ENCODE measurements at regions not wholly inside any gene's neighbourhood (a gene's known extent, or its start where the extent isn't known, plus 50 kb on each side); places are given as distances from the start of the nearest gene placed in this dataset.

- H3K36me3 Mint-ChIP-seq (ENCODE audit: low read depth, unreplicated experiment) = no peaks in the 10 kb centered on the region
- no peak overlapping the region for H3K4me3 Mint-ChIP-seq (ENCODE audit: unreplicated experiment)
- no peaks in the 10 kb centered on the region for H3K4me1 Mint-ChIP-seq (ENCODE audit: unreplicated experiment)
- H3K27me3 Mint-ChIP-seq (ENCODE audit: unreplicated experiment) = no peaks in the 10 kb centered on the region
- no peaks in the 10 kb centered on the region for H3K9me3 Mint-ChIP-seq (ENCODE audit: unreplicated experiment)
- TF ChIP-seq, protein P1, sequence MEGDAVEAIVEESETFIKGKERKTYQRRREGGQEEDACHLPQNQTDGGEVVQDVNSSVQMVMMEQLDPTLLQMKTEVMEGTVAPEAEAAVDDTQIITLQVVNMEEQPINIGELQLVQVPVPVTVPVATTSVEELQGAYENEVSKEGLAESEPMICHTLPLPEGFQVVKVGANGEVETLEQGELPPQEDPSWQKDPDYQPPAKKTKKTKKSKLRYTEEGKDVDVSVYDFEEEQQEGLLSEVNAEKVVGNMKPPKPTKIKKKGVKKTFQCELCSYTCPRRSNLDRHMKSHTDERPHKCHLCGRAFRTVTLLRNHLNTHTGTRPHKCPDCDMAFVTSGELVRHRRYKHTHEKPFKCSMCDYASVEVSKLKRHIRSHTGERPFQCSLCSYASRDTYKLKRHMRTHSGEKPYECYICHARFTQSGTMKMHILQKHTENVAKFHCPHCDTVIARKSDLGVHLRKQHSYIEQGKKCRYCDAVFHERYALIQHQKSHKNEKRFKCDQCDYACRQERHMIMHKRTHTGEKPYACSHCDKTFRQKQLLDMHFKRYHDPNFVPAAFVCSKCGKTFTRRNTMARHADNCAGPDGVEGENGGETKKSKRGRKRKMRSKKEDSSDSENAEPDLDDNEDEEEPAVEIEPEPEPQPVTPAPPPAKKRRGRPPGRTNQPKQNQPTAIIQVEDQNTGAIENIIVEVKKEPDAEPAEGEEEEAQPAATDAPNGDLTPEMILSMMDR (IDR thresholded peaks at IDR 0.05; ENCODE audit: unreplicated experiment) = peak; percentile 87
- H3K27ac Mint-ChIP-seq (ENCODE audit: unreplicated experiment) = no peak overlapping the region
- peak; percentile 78 for DNase-seq (ENCODE audit: low spot score)
Observed at GRCh38 chr6:119742188-119742803, 392.7 kb upstream of the MAN1A1 start.

DNA sequence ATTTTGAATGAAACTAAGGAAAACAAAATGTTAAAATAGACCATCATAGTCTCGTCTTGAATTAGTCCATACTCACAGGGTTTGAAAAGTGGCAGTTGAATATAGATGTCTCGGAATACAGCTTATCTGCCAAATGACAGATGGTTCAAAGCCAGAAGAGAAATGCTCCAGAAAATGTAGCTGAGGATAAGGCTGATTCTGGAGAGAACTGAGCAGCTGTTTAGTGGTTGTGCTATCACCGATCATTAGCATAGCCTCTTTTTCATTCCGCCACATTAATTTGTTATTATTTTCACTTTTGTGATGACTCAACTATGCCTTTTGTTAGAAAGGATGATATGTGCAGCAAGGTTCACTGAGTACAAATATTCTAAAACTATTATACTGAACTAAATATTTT, 390.2 kb upstream of the MAN1A1 start:
- TF ChIP-seq, protein P1 (IDR thresholded peaks at IDR 0.05; ENCODE audit: unreplicated experiment) = no peak
- Mint-ChIP-seq H3K27me3 (ENCODE audit: unreplicated experiment) (peaks cover 2% of the 10 kb centered on the region), H3K36me3 (ENCODE audit: low read depth, unreplicated experiment) (no peaks in the 10 kb centered on the region), H3K27ac (ENCODE audit: unreplicated experiment) (no peak overlapping the region), H3K4me1 (ENCODE audit: unreplicated experiment) (peaks cover 12% of the 10 kb centered on the region), H3K4me3 (ENCODE audit: unreplicated experiment) (no peak overlapping the region), H3K9me3 (ENCODE audit: unreplicated experiment) (no peaks in the 10 kb centered on the region)
- no peak for DNase-seq (ENCODE audit: low spot score)

- no peak overlapping the region for H3K27ac Mint-ChIP-seq (ENCODE audit: unreplicated experiment)
- H3K4me3 Mint-ChIP-seq (ENCODE audit: unreplicated experiment) = no peak overlapping the region
- peaks cover 12% of the 10 kb centered on the region for H3K4me1 Mint-ChIP-seq (ENCODE audit: unreplicated experiment)
- H3K27me3 Mint-ChIP-seq (ENCODE audit: unreplicated experiment) = peaks cover 2% of the 10 kb centered on the region
- DNase-seq (ENCODE audit: low spot score) = no peak
- TF ChIP-seq, protein P1 (IDR thresholded peaks at IDR 0.05; ENCODE audit: unreplicated experiment) = no peak
- H3K9me3 Mint-ChIP-seq (ENCODE audit: unreplicated experiment) = no peaks in the 10 kb centered on the region
- no peaks in the 10 kb centered on the region for H3K36me3 Mint-ChIP-seq (ENCODE audit: low read depth, unreplicated experiment)
Observed at GRCh38 chr6:119738425-119738824, 388.9 kb upstream of the MAN1A1 start.

- no peak overlapping the region for H3K27ac Mint-ChIP-seq (ENCODE audit: unreplicated experiment)
- no peaks in the 10 kb centered on the region for H3K36me3 Mint-ChIP-seq (ENCODE audit: low read depth, unreplicated experiment)
- no peak for DNase-seq (ENCODE audit: low spot score)
- peaks cover 12% of the 10 kb centered on the region for H3K4me1 Mint-ChIP-seq (ENCODE audit: unreplicated experiment)
- H3K27me3 Mint-ChIP-seq (ENCODE audit: unreplicated experiment) = peaks cover 2% of the 10 kb centered on the region
- TF ChIP-seq, protein P1 (IDR thresholded peaks at IDR 0.05; ENCODE audit: unreplicated experiment) = no peak
- no peak overlapping the region for H3K4me3 Mint-ChIP-seq (ENCODE audit: unreplicated experiment)
- no peaks in the 10 kb centered on the region for H3K9me3 Mint-ChIP-seq (ENCODE audit: unreplicated experiment)
Observed at GRCh38 chr6:119736296-119737021, 386.9 kb upstream of the MAN1A1 start.

GRCh38 chr6:119735530-119735929, 386.0 kb upstream of the MAN1A1 start:
- no peaks in the 10 kb centered on the region for H3K9me3 Mint-ChIP-seq (ENCODE audit: unreplicated experiment)
- DNase-seq (ENCODE audit: low spot score) = no peak
- peaks cover 2% of the 10 kb centered on the region for H3K27me3 Mint-ChIP-seq (ENCODE audit: unreplicated experiment)
- TF ChIP-seq, protein P1 (IDR thresholded peaks at IDR 0.05; ENCODE audit: unreplicated experiment) = no peak
- H3K4me3 Mint-ChIP-seq (ENCODE audit: unreplicated experiment) = no peak overlapping the region
- no peak overlapping the region for H3K27ac Mint-ChIP-seq (ENCODE audit: unreplicated experiment)
- peaks cover 12% of the 10 kb centered on the region for H3K4me1 Mint-ChIP-seq (ENCODE audit: unreplicated experiment)
- H3K36me3 Mint-ChIP-seq (ENCODE audit: low read depth, unreplicated experiment) = no peaks in the 10 kb centered on the region

All from endothelial cell (in vitro differentiated cells).